NCI-H526 (cell line): ENCODE measurements at regions not wholly inside any gene's neighbourhood (a gene's known extent, or its start where the extent isn't known, plus 50 kb on each side); places are given as distances from the start of the nearest gene placed in this dataset.

Source experiments
- DNase-seq, 2 experiments: peaks; one replicate each; lab custom pipeline; 2025; lab: John Stamatoyannopoulos, UW

GRCh38 chr10:58014436-58014835, 253.3 kb downstream of the IPMK start:
- no peak for DNase-seq

DNA sequence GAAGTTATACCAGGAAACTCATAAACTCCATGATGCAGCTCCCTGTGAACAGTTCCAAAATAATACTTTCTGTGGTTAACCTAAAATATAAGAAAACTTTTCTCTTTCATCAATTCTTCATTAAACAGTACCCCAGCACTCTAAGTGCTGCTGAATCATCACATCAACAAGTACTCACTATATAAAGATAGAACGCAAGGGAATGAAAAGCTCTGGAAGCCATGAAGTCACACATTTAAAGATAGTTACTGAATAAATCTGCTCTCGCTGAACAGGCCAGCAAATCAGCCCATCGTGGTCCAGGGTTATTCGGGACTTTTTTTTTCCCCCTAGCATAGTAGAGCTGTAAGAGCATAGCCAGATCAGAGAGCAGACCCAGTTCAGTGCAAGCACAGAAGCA, 254.3 kb downstream of the IPMK start:
- no peak for DNase-seq

GRCh38 chr10:58010073-58010702, 257.5 kb downstream of the IPMK start:
- DNase-seq: no peak

GRCh38 chr10:58003945-58004344, 263.7 kb downstream of the IPMK start:
- no peak for DNase-seq

GRCh38 chr10:58001159-58001558, 266.5 kb downstream of the IPMK start:
- no peak for DNase-seq

GRCh38 chr10:57996536-57996935, 271.2 kb downstream of the IPMK start:
- DNase-seq: no peak

DNA sequence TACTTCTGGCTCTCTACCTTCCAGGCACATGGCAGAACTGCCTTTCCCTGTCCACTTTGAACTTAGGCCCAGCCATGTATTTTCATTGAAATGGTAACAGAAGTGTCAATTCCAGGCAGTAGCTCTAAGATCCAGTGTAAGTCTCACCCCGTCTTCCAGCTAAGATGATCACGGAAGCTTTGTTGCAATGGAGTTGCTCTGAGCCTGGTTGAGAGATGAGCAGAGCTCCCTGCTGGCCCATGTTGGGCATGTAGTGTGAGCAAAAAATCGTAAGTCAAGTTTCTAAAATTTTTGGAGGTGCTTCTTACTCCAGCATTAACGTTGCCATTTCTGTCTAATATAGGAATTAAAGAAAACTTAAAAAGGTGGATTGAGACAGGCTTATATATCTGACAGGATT, 274.4 kb downstream of the IPMK start:
- DNase-seq: no peak

DNA sequence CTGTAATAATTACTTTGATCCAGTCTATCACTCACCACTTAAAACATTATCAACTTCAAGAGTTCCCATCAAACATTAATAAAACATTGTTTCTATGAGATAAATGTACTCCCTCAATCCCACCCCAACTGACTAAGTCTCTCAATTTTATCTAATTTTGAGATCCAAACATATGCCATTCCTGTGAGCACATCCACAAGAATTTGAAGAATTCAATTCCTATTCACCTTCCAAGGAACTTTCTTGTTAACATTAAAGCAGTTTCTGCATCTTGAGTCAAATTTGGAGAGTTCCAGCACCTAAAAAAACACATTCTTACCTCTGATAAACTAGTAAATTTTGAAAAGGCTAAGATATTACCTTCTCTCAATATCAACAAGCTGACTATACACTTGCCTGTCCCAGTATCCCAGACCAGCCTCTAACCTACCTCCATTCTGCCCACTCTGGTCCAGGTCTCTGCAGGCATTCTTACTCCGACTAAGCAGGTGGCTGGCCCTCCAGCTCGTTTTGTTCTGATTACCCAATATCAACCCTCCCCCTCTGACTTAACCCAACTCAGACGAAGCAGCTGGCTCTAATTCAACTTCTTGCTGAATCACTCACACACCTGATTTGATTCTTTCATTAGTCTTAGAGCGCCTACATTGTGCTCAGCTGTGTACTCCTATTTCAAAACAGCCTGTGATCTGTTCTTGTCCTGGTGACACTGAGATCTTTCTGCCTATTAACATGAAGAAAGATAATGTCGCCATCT, 275.2 kb downstream of the IPMK start:
- DNase-seq: peak; percentile 3 to 15

GRCh38 chr10:57988964-57989363, 278.7 kb downstream of the IPMK start:
- DNase-seq: no peak

DNA sequence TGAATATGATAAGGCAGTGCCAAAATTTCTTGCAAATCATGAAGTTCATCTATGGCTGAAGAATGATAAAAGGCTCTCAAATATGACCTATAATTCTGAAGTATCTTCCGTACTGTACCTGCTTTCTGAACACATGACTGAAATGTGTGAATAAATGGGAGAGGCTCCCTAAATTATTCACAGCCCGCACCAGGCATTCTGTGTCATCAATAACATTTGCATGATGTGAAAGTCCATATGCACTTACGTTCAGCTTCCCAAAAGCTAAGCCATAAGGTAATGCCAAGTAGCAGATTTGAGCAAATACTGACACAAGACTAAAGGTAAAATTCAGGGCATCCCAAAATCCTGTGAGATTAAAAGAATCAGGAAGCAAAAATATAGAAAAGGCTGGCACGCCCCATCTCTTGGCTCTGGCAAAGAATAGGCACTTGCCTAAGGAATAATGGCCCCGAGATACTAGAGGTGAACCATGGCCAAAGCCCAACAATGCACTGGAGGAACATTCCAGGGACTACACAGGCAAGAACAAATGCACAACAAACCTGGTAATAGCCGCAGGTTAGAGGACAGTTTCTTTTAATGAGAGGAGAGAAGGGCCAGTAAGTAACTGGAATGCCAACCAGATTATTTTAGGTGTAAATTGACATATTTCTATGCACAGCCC, 280.5 kb downstream of the IPMK start:
- DNase-seq: peak in 1 of 2 experiments; percentile 25

GRCh38 chr10:57986422-57986821, 281.3 kb downstream of the IPMK start:
- no peak for DNase-seq

DNA sequence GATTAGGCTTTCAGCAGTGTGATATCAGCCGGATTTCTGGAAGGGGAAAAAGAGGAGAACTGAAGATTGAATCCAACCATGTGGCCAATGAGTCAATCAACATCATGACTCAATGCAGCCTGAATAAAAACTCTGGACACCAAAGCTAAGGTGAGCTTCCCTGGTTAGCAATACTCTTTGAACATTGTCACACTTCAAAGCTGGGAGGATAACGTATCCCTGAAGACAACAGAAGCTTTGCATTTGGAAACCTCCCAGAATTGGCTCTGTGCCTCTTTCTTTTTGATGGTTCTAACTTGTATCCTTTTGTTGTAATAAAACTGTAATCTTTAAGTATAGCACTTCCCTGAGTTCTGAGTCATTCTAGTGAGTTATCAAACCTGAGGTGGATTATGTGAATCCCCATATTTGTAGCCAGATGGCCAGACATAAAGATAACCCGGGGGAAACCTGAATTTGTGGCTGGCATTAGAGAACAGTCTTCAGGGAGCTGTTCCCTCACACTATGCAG, 284.4 kb downstream of the IPMK start:
- DNase-seq: no peak

DNA sequence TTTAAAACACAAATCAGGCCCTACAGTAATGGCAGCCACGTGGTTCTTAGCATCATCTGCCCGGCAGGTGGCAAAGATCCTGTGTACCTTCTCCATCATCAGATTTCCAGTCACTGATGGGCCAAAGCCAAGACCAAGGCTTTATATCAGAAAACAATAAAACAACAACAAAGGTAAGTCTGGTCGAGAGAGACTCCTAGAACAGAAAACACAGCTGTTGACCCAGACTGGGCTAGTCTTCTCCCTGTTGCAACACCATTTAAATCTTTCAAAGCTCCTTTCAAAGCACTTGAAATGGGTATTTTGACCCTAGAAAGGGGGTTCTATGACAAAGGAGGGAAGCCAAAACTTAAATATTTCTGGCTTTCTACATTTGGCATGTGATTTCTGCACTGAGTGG, 285.6 kb downstream of the IPMK start:
- no peak for DNase-seq

GRCh38 chr10:57979956-57980355, 287.7 kb downstream of the IPMK start:
- DNase-seq: no peak

DNA sequence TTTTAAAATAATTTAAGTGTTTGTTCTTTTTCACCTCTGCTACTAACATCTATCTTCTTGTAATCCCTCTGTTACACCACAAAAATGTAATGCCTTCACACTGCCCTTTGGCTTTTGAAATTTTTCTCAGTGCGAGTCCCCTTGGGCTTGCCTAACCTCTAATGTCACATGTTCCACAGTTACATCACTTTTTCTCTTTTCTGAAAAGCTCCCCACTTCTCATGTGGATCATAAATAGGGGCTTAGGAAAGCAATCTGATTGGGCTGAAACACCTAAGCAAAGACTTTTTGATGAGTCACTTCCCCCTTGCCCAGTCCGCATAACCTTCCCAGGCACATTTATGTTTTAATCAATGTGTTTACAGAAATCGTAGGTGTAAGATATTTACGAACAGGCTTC, 288.2 kb downstream of the IPMK start:
- DNase-seq: no peak

GRCh38 chr10:57977262-57977661, 290.4 kb downstream of the IPMK start:
- peak in 1 of 2 experiments; percentile 23 for DNase-seq

- peak; percentile 26 to 62 for DNase-seq
Measured at GRCh38 chr10:57973451-57973850, 294.2 kb downstream of the IPMK start.

- no peak for DNase-seq
Measured at GRCh38 chr10:57972783-57973182, 294.9 kb downstream of the IPMK start.

DNA sequence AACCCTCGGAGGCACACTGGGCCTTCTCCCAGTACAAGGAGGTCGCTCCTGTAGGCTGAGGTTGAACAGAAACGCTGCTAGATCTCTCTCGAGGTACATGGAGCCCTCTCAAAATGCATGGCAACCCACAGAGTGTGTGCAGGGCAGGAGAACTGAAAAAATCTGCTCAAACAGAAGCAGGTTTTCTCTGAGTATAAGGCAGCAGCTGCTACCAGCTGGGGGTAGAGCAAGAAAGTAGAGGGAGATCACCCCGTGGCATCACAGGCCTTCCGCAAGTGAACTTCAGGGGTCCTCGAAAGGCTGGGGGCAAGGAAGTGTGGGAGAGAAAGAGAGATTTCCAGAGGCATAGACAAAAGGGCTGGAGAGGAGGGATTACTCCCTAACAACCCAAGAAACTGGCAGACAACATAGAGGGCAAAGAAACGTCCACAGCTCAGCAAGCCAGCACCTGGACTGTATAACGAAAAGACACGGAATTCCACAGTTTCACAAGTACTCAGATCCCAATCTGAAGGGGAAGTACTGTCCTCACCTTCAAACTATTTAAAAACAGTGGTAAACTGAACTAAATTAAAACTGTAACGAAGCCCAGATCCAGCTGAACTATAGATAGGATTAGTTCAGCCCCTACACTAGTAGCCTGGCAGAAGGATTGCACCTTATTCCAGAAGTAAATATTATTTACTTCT, 299.2 kb downstream of the IPMK start:
- no peak for DNase-seq

DNA sequence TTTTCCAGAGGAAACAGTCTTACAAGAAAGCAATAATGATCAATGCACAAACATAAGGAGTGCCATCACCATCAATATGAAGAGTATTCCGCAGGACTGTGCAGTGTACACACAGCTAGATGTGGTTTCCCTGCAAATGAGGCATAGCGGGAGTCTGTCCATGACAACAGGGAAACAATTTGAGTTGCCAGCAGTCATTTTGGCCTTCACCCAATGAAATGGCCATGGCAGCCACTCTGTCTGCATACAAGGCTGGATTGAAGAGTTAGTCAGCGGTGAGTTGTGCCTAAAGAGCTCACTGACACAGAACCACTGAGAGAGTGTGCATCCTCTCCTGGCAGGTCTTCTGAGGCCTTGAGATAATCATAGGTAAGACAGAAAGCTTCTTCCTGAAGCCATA, 303.3 kb downstream of the IPMK start:
- no peak for DNase-seq

- no peak for DNase-seq
Measured at GRCh38 chr10:57963546-57963945, 304.1 kb downstream of the IPMK start.

DNA sequence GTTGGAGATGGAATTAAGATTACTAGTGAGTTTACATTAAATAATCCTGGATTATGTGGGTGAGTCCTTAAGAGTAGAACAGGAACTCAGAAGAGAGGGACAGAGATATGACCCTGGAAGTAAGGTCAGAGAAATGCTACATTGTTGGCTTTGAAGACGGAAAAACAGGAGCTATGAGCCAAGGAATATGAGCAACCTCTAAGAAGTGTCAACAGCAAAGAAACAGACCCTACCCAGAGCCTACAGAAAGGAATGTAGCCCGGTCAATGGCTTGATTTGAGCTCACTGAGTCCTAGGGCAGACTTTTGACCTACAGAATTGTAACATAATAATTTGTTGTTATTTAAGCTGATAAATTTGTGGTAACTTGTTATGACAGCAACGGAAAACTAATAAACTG, 304.9 kb downstream of the IPMK start:
- no peak for DNase-seq
